Gastroesophageal sphincter (tissue), 3 donors: ENCODE measurements at regions not wholly inside any gene's neighbourhood (a gene's known extent, or its start where the extent isn't known, plus 50 kb on each side); places are given as distances from the start of the nearest gene placed in this dataset.
A peak's percentile ranks its signal among the peaks of the same experiment; 100 is the strongest.

Experiments used
- CTCF ChIP-seq, 4 experiments: fragments of 200-600 bp in 2 of 4; fragments of 450-650 bp in 2 of 4; sonication (generic) in 1 of 4; IDR thresholded peaks; one replicate each; pipeline ENCODE4 v1.5.1; 2017 to 2019; ENCODE audit warnings: antibody characterized with exemption in 4 of 4, mild to moderate bottlenecking in 2 of 4, moderate library complexity in 2 of 4
- EP300 ChIP-seq: sonication (generic); formaldehyde crosslinking; IDR thresholded peaks from one replicate; pipeline ENCODE4 v1.6.1; 2017; ENCODE audit warnings: antibody characterized with exemption, mild to moderate bottlenecking
- POLR2A ChIP-seq, 2 donors: fragments of 450-650 bp; IDR thresholded peaks; one replicate each; pipeline ENCODE4 v1.6.1; 2017; ENCODE audit warnings: antibody characterized with exemption in 2 of 2, mild to moderate bottlenecking in 2 of 2, moderate library complexity in 1 of 2
- POLR2AphosphoS5 ChIP-seq: sonication (generic); formaldehyde crosslinking; IDR thresholded peaks from one replicate; pipeline ENCODE4 v1.6.1; 2017; ENCODE audit warnings: antibody characterized with exemption

- peak in 1 of 4 experiments; percentile 7 for TF ChIP-seq CTCF (IDR thresholded peaks at IDR 0.05)
- TF ChIP-seq POLR2AphosphoS5: peak; percentile 99
- peak; percentile 69 for TF ChIP-seq EP300
- TF ChIP-seq POLR2A (IDR thresholded peaks at IDR 0.05): no peak
Observed at GRCh38 chr2:46847185-46847710, 68.4 kb downstream of the MCFD2 start.
